HG03442 (cell line): ENCODE measurements at regions not wholly inside any gene's neighbourhood (a gene's known extent, or its start where the extent isn't known, plus 50 kb on each side); places are given as distances from the start of the nearest gene placed in this dataset.

Experiments used
- ATAC-seq: cut with Tn5 transposase; IDR thresholded peaks from one replicate; pipeline ENCODE4 v1.9.1; 2021; ENCODE audit warnings: mild to moderate bottlenecking, moderate library complexity; ENCODE audit not compliant: unreplicated experiment

- no peak for ATAC-seq
Observed at GRCh38 chr18:43570593-43570992, 293.3 kb upstream of the SYT4 start.

- ATAC-seq: peak; percentile 68
Observed at GRCh38 chr18:43571078-43571689, 293.9 kb upstream of the SYT4 start.

- peak; percentile 73 for ATAC-seq
Observed at GRCh38 chr18:43572163-43572562, 294.9 kb upstream of the SYT4 start.

GRCh38 chr18:43574974-43575373 is 297.7 kb upstream of the SYT4 start:
- ATAC-seq: no peak

DNA sequence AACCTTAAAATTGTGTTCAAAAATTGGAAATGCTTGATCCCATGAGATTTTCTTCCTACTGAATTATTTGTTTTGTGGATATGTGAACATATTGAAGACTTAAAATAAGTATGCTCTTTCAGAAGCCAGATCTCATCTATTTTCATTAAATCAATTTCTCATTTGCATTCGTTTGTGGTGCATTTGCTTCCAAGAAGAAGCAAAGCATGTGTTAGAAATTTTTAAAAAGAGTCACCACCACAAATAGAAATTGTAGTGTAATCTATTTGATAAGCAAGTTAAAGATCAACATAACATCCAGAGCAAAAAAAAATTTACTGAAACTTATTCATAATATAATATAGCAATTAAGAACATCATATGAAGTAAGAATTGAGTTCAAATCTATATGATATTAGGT is 300.9 kb upstream of the SYT4 start:
- no peak for ATAC-seq

DNA sequence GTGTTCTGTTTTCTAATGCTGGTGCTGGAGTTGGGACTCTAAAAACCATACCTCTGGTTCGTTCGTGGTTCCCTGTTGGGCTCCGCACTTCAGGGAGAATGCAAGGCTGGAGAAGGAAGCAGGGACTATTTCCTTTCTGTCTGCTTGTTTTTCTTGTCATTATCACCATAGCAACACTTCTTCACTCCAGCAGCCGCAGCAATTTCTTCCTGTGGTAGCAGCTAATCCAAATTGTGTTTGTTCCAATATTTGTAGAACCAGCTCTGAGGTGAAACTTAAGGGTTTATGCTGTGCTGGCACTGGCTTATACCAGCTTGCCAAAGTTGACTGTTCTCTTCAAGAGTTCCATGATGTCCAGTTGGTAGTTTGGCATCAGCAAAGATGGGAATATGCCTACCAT is 301.4 kb upstream of the SYT4 start:
- ATAC-seq: no peak

DNA sequence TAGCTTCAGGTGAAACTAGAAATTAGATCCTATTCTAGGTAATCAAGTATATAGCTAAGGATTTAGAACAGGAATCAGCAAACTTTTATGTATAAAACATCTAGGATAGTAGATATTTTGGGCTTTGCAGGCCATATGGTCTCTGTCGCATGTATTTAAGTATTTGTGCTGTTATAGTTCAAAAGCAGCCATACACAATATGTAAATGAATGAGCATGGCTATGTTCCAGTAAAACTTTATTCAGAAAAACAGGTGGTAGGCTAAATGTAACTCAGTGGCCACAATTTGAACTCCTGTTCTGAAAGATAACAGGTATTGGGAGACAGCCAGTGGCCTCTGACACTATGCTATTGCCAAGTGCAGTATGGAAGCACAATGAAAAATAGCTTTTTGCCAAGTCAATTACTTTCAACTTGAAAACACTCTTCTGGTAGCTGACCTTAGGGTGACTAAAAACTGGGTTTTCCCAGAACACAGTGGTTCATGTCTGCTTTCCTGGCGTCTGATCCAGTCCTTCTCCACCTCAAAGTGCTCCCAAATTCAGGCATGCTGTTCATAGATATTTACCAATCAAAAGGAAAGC is 304.7 kb upstream of the SYT4 start:
- ATAC-seq: no peak

DNA sequence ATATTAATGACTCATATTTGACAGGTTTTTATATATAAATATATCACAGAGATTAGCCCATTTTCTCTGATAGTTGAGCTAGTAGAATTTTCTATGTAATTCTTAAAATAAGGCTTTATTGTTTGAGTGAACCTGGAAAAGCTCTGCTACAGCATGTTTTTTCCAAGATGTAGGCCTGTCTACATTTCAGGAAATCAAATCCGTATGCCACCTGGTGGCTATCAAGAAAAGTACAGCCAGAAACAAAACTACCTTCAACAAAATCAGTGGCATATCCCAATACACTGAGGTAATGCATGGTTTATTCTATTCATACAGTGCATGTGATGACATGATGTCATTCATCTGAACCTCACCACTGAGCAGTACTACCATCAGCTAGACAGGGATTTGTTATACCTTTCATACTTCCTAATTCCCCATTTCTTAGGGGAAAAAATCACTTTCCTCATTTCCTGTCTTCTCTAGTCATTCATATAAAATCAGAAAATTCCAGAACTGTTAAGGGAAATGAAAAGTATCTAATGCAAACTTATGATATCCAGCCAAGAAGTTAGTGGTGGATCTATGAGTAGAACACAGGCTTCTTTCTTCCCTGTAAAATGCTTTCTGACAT is 310.4 kb upstream of the SYT4 start:
- ATAC-seq: no peak

- ATAC-seq: no peak
Observed at GRCh38 chr18:43588838-43589237, 311.5 kb upstream of the SYT4 start.

- ATAC-seq: no peak
Observed at GRCh38 chr18:43589611-43590151, 312.4 kb upstream of the SYT4 start.

GRCh38 chr18:43590182-43590903 is 313.1 kb upstream of the SYT4 start:
- no peak for ATAC-seq

- no peak for ATAC-seq
Observed at GRCh38 chr18:43592269-43592668, 315.0 kb upstream of the SYT4 start.

DNA sequence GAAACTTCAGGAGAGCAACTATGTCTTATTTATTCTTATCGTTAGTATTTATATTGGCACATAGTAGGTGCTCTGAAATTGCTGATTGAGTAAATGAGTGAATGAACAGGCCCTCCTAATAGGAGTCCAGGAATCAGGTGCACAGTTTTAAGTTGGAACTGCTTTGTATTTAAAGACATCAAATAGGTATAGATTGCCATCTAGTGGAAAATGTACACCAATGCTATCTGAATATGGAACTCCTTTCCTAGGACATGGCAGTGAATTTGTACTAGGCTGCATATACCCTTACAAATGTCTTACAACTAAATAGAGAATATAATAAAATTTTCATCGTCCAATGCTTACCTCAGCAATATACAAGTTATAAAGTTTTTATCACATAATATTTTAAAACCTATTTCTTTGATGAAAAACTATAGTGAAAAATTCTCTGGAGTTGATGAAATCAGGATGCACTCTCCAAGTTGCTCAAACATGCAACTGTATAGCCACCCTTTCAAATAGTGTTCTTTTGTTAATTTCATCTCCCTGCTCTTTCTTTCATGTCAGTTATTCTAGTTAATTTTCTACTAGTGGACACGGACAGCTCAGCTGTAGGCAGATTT is 318.9 kb upstream of the SYT4 start:
- peak; percentile 93 for ATAC-seq

DNA sequence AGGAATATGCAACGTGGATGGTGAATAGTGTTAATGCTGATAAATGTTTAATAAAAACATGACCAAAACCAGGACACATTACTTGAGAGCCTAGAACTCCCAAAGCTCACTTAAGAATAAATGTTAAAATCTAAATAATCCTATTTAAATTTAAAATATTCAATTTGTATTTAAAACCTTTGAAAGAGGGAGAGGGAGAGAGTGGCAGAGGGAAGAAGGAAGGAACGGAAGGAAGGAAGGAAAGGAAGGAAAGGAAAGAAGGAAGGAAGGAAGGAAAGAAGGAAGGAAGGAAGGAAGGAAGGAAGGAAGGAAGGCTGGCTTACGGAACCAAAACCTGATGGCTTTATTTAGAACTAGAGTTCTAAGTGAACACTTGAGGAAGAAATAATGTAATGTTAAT is 324.1 kb upstream of the SYT4 start:
- ATAC-seq: no peak

DNA sequence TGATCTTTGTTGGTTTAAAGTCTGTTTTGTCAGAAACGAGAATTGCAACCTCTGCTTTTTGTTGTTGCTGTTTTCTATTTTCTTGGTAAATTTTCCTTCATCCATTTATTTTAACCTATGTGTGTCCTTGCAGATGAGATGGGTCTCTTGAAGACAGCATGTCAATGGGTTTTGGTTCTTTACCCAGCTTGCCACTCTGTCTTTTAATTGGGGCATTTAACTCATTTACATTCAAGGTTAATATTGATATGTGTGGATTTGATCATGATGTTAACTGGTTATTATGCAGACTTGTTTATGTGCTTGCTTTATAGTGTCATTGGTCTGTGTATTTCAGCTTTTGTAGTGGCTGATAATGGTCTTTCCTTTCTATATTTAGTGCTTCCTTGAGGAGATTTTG is 327.9 kb upstream of the SYT4 start:
- no peak for ATAC-seq

- no peak for ATAC-seq
Observed at GRCh38 chr18:43606795-43607194, 329.5 kb upstream of the SYT4 start.

- peak; percentile 74 for ATAC-seq
Observed at GRCh38 chr18:43620936-43621335, 343.6 kb upstream of the SYT4 start.

DNA sequence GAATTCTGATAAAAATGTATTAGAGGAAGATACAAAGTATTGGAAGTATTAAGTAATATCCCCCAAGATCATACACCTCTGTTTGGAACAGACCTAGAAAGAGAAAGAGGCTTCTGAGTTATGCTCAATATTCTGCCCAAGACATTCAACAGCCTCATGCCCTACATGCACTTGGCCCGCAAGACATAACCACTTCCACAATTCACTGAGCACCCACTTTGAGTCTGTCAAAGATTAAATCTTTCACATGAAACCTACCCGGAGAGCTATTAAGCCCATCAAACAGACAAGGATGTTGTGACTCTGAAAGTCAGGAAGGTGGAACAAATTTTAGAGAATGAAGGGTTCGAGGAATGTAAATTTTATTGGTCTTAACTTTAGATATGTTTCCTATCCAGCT is 344.7 kb upstream of the SYT4 start:
- no peak for ATAC-seq

GRCh38 chr18:43625582-43625981 is 348.3 kb upstream of the SYT4 start:
- ATAC-seq: no peak

GRCh38 chr18:43627848-43628530 is 350.7 kb upstream of the SYT4 start:
- ATAC-seq: no peak

DNA sequence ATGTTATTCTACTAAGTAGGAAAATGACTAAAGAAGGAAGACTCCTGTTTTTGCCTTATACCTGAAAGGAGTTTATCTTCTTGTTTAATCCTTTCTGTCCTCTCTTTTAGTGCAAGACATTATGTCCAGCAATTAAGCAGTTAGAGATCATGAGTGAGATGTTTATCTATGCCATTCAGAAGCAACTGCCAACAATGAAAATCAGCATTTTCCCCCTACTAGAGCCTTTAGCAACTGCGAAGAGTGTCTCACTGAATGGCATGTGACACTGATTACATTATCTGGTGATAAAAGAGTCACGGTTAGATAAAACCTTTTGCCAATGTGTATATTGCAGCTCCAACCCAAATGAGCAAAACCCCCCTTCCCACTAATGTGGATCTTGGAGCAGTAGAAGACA is 357.7 kb upstream of the SYT4 start:
- ATAC-seq: no peak
